T-helper 17 cell (primary cell): ENCODE measurements at regions not wholly inside any gene's neighbourhood (a gene's known extent, or its start where the extent isn't known, plus 50 kb on each side); places are given as distances from the start of the nearest gene placed in this dataset.

Experiments used
- ATAC-seq: fragments of 150-1000 bp; cut with Tn5 transposase; 2 replicates; pipeline ENCODE4 v1.10.0; 2021; ENCODE audit warnings: mild to moderate bottlenecking, moderate library complexity
- DNase-seq, 3 donors: peaks; one replicate each; pipeline versions ENCODE4 v3.0.0 to v3.0.0-alpha.2; 2020 to 2021
- H3K9me3 ChIP-seq: one replicate; pipeline ENCODE4 v1.7.0; 2013; ENCODE audit warnings: low read length, mild to moderate bottlenecking; ENCODE audit not compliant: control insufficient read depth, poor library complexity, severe bottlenecking
- H3K27ac Mint-ChIP-seq: one replicate; pipeline ENCODE4 v1.8.0; 2022; ENCODE audit warnings: mild to moderate bottlenecking, moderate library complexity, mixed read lengths
- H3K27me3 Mint-ChIP-seq: one replicate; pipeline ENCODE4 v1.8.0; 2022; ENCODE audit warnings: mixed read lengths
- H3K36me3 Mint-ChIP-seq: one replicate; pipeline ENCODE4 v1.8.0; 2022; ENCODE audit warnings: low read depth, mixed read lengths
- H3K4me1 Mint-ChIP-seq: one replicate; pipeline ENCODE4 v1.8.0; 2022; ENCODE audit warnings: mild to moderate bottlenecking, mixed read lengths
- H3K4me3 Mint-ChIP-seq: one replicate; pipeline ENCODE4 v1.8.0; 2022; ENCODE audit warnings: mild to moderate bottlenecking, moderate library complexity, mixed read lengths

GRCh38 chr1:30611741-30612309 lies 111.6 kb downstream of the MATN1 start:
- H3K27ac Mint-ChIP-seq, result no peak overlapping the region
- H3K4me3 Mint-ChIP-seq, result no peak overlapping the region
- H3K36me3 Mint-ChIP-seq, result peaks cover 5% of the 10 kb centered on the region
- DNase-seq (no peak), ATAC-seq (no peak)
- H3K27me3 Mint-ChIP-seq, result peaks cover 65% of the 10 kb centered on the region
- no peaks in the 10 kb centered on the region for H3K9me3 ChIP-seq
- no peaks in the 10 kb centered on the region for H3K4me1 Mint-ChIP-seq

GRCh38 chr1:30610917-30611316 lies 112.5 kb downstream of the MATN1 start:
- no peak overlapping the region for H3K27ac Mint-ChIP-seq

DNA sequence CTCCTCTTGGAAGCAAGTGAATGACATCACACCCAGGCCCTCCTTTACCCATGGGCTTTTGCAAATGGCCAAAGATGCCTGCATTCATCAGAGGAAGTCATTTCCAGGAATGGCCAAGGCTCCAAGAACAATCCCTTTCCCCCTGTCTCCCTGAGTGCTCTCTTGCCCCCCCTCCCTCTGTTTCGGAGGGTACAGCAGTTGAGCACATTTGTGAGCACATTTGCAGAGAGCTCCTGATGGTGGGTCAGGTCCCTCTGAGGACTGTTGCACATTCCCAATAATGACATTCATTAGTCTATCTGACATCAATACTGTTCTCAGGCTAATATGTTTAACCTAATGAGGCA lies 113.4 kb downstream of the MATN1 start:
- Mint-ChIP-seq H3K27ac (no peak overlapping the region), H3K4me3 (no peak overlapping the region)
- no peak for DNase-seq

More at GRCh38 chr1:30610917-30611316, 112.5 kb downstream of the MATN1 start:
- no peaks in the 10 kb centered on the region for H3K9me3 ChIP-seq
- Mint-ChIP-seq H3K4me1 (no peaks in the 10 kb centered on the region), H3K4me3 (no peak overlapping the region), H3K36me3 (peaks cover 5% of the 10 kb centered on the region), H3K27me3 (peaks cover 65% of the 10 kb centered on the region)
- no peak for ATAC-seq
- DNase-seq, result no peak

DNA sequence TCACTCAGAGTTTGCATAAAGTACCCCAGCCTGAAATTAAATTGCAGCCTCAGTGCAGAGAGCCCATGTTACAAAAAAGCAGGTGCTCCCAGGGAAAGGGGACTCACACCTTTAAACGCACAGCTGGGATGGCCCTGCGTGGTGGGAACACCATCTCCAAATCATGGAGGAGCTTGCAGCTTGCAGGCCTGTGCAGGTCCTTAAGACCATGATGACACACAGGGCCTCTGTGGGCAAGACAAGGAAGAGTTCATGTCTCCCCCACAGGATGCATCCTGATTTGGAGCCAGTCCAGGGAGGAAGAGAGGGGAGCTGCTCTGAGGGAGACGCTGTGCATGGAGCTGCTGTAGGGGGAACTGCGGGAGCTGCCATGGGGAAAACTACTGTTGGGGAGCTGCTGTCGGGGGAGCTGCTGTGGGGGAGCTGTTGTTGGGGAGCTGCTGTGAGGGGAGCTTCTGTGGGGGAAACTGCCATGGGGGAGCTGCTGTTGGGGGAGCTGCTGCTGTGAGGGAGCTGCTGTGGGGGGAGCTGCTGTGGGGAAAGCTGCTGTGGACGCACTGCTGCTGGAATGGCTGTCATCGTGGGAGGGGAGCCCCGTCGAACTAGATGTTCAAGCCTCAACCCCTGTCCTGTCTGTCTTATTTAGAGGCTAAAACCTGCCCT lies 113.9 kb downstream of the MATN1 start:
- no peak for ATAC-seq

More for the DNA sequence above, 113.4 kb downstream of the MATN1 start:
- H3K4me1 Mint-ChIP-seq, result no peaks in the 10 kb centered on the region
- H3K36me3 Mint-ChIP-seq, result peaks cover 5% of the 10 kb centered on the region
- H3K9me3 ChIP-seq, result no peaks in the 10 kb centered on the region
- peaks cover 63% of the 10 kb centered on the region for H3K27me3 Mint-ChIP-seq
- ATAC-seq, result no peak

GRCh38 chr1:30607723-30608122 lies 115.7 kb downstream of the MATN1 start:
- peaks cover 62% of the 10 kb centered on the region for H3K27me3 Mint-ChIP-seq
- no peaks in the 10 kb centered on the region for H3K9me3 ChIP-seq
- no peak for ATAC-seq
- no peak overlapping the region for H3K27ac Mint-ChIP-seq
- DNase-seq, result no peak
- H3K4me3 Mint-ChIP-seq, result no peak overlapping the region
- no peaks in the 10 kb centered on the region for H3K4me1 Mint-ChIP-seq
- peaks cover 2% of the 10 kb centered on the region for H3K36me3 Mint-ChIP-seq

More for the DNA sequence above, 113.9 kb downstream of the MATN1 start:
- Mint-ChIP-seq H3K4me1 (no peaks in the 10 kb centered on the region), H3K36me3 (peaks cover 2% of the 10 kb centered on the region), H3K27ac (no peak overlapping the region), H3K27me3 (peaks cover 64% of the 10 kb centered on the region), H3K4me3 (no peak overlapping the region)
- no peak for DNase-seq
- H3K9me3 ChIP-seq, result no peaks in the 10 kb centered on the region

GRCh38 chr1:30606166-30606565 lies 117.2 kb downstream of the MATN1 start:
- H3K27ac Mint-ChIP-seq, result no peak overlapping the region
- H3K4me3 Mint-ChIP-seq, result no peak overlapping the region
- peaks cover 69% of the 10 kb centered on the region for H3K27me3 Mint-ChIP-seq
- ATAC-seq (no peak), DNase-seq (no peak)
- no peaks in the 10 kb centered on the region for H3K4me1 Mint-ChIP-seq
- H3K36me3 Mint-ChIP-seq, result peaks cover 2% of the 10 kb centered on the region
- no peaks in the 10 kb centered on the region for H3K9me3 ChIP-seq

- no peak for DNase-seq
- no peak for ATAC-seq
- no peak overlapping the region for H3K4me3 Mint-ChIP-seq
- peaks cover 2% of the 10 kb centered on the region for H3K36me3 Mint-ChIP-seq
- no peaks in the 10 kb centered on the region for H3K4me1 Mint-ChIP-seq
- no peak overlapping the region for H3K27ac Mint-ChIP-seq
- no peaks in the 10 kb centered on the region for H3K9me3 ChIP-seq
- H3K27me3 Mint-ChIP-seq, result peaks cover 73% of the 10 kb centered on the region
These were observed 117.9 kb downstream of the MATN1 start for GRCh38 chr1:30605441-30605920.

- H3K36me3 Mint-ChIP-seq, result peaks cover 2% of the 10 kb centered on the region
- no peak for DNase-seq
- H3K9me3 ChIP-seq, result no peaks in the 10 kb centered on the region
- no peak for ATAC-seq
- no peak overlapping the region for H3K4me3 Mint-ChIP-seq
- peaks cover 74% of the 10 kb centered on the region for H3K27me3 Mint-ChIP-seq
- no peaks in the 10 kb centered on the region for H3K4me1 Mint-ChIP-seq
- H3K27ac Mint-ChIP-seq, result no peak overlapping the region
These were observed 118.5 kb downstream of the MATN1 start for GRCh38 chr1:30604801-30605440.

DNA sequence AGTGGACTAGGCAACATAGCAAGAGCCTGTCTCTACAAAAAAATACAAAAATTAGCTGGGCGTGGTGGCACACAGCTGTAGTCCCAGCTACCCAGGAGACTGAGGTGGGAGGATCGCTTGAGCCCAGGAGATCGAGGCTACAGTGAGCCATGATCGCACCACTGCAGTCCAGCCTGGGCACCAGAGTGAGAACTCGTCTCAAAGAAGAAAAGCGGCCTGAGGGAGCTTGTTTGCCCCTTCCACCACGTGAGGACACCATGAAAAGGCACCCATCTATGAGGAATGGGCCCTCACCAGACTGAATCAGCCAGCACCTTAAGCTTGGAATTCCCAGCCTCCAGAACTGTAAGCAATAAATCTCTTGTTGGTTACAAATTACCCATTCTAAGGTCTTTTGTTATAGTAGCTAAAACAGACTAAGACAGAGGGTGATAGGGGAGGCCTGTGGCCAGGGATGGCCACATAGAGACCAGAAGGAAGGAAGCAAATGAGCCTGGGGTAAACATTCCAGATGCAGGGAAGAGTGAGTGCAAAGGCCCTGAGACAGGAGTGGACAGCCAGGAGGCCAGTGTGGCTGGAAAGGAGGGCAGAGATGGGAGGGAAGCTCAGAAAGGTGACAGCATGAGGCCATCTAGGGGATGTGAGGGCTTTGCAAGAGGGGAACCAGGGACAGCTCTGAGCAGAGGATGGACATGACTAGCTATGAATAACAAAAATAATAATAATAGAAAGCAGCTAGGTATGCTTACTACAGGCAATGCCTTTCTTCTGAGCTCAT lies 120.1 kb downstream of the MATN1 start:
- peaks cover 59% of the 10 kb centered on the region for H3K27me3 Mint-ChIP-seq
- H3K9me3 ChIP-seq, result no peaks in the 10 kb centered on the region
- no peaks in the 10 kb centered on the region for H3K36me3 Mint-ChIP-seq
- H3K4me1 Mint-ChIP-seq, result no peaks in the 10 kb centered on the region
- H3K27ac Mint-ChIP-seq, result no peak overlapping the region
- DNase-seq (no peak), ATAC-seq (no peak)
- H3K4me3 Mint-ChIP-seq, result no peak overlapping the region

GRCh38 chr1:30601316-30602085 lies 121.9 kb downstream of the MATN1 start:
- H3K27ac Mint-ChIP-seq, result no peak overlapping the region
- H3K9me3 ChIP-seq, result no peaks in the 10 kb centered on the region
- ATAC-seq, result no peak
- H3K4me1 Mint-ChIP-seq, result no peaks in the 10 kb centered on the region
- DNase-seq, result no peak
- H3K4me3 Mint-ChIP-seq, result no peak overlapping the region
- peaks cover 51% of the 10 kb centered on the region for H3K27me3 Mint-ChIP-seq
- H3K36me3 Mint-ChIP-seq, result no peaks in the 10 kb centered on the region

DNA sequence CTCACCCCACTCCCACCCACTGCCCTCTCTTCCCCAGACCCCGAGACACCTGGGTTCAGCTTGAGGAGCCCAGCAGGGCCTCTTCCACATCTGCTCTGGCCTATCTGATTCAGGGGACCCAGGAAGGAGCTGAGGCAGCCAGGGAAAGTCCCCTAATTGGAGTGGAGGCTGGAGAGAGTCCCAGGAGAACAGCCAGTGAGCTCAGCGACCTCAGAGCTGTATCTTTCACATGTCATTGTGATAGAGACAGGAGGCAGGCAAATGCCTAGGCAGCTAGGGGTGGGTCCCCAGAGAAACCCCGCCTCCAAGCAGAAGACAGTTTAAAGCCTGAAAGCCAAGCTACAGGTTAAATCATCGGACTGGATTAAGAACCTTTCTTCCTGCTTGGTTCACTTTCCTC lies 122.7 kb downstream of the MATN1 start:
- no peaks in the 10 kb centered on the region for H3K4me1 Mint-ChIP-seq

GRCh38 chr1:30600258-30600657 lies 123.1 kb downstream of the MATN1 start:
- peaks cover 46% of the 10 kb centered on the region for H3K27me3 Mint-ChIP-seq
- DNase-seq (no peak), ATAC-seq (no peak)
- H3K27ac Mint-ChIP-seq, result no peak overlapping the region
- H3K9me3 ChIP-seq, result no peaks in the 10 kb centered on the region
- H3K4me1 Mint-ChIP-seq, result no peaks in the 10 kb centered on the region
- no peaks in the 10 kb centered on the region for H3K36me3 Mint-ChIP-seq
- no peak overlapping the region for H3K4me3 Mint-ChIP-seq

More for the DNA sequence above, 122.7 kb downstream of the MATN1 start:
- DNase-seq, result no peak
- no peak for ATAC-seq
- no peaks in the 10 kb centered on the region for H3K9me3 ChIP-seq
- Mint-ChIP-seq H3K4me3 (no peak overlapping the region), H3K27ac (no peak overlapping the region), H3K27me3 (peaks cover 47% of the 10 kb centered on the region), H3K36me3 (no peaks in the 10 kb centered on the region)

DNA sequence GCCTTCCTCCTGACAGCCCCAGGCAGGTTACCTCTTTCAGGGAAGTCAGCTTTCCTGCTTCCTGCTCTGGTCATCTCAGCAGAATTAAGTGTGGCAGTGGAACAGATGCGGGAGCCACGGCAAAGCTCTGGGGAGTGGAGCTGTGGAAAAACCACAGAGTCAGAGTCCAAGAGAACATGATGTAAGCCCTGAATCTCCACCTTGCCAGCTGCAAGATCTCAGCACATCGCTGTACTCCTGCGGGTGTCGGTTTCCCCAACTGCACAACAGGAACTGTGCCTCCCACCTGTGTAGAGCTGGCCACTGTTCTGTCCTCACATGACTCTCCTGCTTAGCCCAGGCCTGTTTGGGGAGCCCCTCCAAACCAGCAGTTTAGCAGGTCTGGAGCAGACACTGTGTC lies 123.7 kb downstream of the MATN1 start:
- no peaks in the 10 kb centered on the region for H3K36me3 Mint-ChIP-seq
- no peaks in the 10 kb centered on the region for H3K4me1 Mint-ChIP-seq
- peaks cover 46% of the 10 kb centered on the region for H3K27me3 Mint-ChIP-seq
- no peak for DNase-seq
- no peak overlapping the region for H3K27ac Mint-ChIP-seq
- no peak overlapping the region for H3K4me3 Mint-ChIP-seq
- no peaks in the 10 kb centered on the region for H3K9me3 ChIP-seq
- no peak for ATAC-seq
